ENCODE measurements at regions not wholly inside any gene's neighbourhood (a gene's known extent, or its start where the extent isn't known, plus 50 kb on each side); places are given as distances from the start of the nearest gene placed in this dataset.

GRCh38 chr5:58181578-58182286, 278.2 kb downstream of the PLK2 start:
- TF ChIP-seq CTCF (optimal IDR thresholded peaks at IDR 0.05 in 1 of 3, IDR thresholded peaks at IDR 0.05 in 1 of 3, conservative IDR thresholded peaks at IDR 0.05 in 1 of 3; ENCODE audit: extremely low read depth in 1 of 3, insufficient read depth in 2 of 3, low read length in 3 of 3) (no peak), EZH2 (IDR thresholded peaks at IDR 0.05; ENCODE audit: low read length) (no peak)
